NCI-H526 treated with DMSO at 0.1 percent for 48 hours (cell line): ENCODE measurements at regions not wholly inside any gene's neighbourhood (a gene's known extent, or its start where the extent isn't known, plus 50 kb on each side); places are given as distances from the start of the nearest gene placed in this dataset.

Source experiments
- DNase-seq: peaks from one replicate; lab custom pipeline; 2025; lab: John Stamatoyannopoulos, UW

DNA sequence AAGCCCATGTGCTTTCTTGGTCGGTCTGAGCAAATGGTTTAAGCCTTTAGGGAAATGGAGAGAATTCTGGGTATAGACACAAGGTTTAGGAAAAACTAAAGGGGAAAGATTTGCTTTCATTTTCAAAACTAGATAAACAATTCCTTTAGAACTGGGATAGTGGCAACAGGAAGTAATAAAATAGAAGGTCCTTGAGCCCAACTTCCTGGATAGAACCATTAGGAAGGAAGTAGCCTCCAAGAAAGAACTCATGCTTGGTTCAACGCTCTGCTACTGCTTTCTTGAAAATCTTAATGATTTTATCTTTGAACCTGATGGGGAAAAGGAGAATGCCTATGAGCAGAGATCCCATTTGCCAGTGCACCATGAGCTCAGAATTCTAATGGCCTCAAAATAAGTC, 147.0 kb upstream of the THRB start:
- DNase-seq, result no peak

DNA sequence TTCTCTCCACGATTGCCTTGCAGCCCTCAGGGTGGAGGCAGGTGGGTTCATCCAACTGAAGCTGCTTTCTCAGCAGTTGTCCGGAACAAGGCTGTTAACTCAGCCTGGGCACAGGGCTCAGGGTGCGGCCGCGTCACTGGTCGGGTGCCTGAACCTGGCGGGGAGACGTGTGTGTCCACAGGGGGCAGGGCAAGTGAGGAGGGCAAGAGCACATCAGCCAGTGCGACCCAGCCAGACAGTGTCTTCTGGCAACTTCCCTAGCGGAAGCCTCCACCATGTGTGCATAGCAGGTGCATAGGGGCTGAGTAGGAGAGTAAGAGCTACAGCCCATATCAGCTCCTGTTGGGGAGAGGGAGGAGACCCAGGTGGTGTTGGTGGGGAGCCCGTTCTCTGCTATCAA, 150.4 kb upstream of the THRB start:
- no peak for DNase-seq

DNA sequence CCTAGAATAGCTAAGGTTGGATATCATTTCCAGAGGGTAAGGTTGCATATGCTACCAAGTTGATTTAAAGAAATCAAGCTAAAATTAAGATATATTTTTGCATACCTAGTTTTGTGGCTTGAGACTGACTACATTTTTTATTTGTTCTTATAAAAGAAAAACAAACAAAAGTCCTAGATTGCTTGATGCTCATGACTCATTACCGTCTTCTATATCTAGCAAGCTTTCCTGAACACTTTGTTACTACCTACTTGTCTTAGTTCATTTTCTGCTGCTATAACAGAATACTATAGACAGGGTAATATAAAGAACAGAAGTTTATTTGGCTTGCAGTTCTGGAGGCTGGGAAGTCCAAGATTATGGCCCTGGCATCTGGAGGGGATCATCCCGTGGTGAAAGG, 152.1 kb upstream of the THRB start:
- no peak for DNase-seq

DNA sequence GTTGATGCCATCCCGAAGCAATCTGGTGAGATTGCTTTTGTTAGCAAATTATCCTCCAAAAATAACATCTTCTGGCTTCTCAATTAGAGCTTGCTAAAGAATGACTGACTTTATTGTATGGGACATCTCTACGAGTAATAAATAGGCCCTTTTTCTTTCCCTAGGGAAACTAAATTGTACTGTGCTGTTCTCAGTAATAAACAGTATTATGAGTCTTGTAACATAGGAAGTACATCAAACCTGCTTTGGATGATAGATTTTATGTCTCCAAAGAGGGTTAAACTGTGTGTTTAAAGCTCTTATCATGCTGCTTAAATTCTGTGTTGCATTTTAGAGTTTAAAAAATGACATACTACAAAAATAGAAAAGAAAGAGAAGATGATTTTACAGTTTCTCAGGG, 153.4 kb upstream of the THRB start:
- DNase-seq, result no peak

DNA sequence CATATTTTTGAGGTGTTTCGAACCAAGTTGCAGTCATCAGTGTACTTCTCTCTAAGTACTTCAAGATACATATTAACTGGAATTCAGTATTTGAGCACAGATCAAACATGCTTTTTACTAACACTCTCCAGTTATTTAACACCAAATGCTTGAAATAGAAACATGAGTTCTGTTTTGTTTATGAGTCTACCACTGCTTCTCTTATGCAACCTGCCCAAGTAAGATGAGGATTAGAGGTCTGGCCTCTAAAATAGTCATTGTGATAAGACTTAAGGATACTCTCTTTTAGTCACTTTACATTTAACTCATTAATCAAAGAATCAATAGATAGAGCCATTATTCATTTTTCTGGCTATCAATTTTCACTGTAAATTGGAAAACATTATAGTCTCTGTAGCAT, 156.2 kb upstream of the THRB start:
- DNase-seq, result no peak

DNA sequence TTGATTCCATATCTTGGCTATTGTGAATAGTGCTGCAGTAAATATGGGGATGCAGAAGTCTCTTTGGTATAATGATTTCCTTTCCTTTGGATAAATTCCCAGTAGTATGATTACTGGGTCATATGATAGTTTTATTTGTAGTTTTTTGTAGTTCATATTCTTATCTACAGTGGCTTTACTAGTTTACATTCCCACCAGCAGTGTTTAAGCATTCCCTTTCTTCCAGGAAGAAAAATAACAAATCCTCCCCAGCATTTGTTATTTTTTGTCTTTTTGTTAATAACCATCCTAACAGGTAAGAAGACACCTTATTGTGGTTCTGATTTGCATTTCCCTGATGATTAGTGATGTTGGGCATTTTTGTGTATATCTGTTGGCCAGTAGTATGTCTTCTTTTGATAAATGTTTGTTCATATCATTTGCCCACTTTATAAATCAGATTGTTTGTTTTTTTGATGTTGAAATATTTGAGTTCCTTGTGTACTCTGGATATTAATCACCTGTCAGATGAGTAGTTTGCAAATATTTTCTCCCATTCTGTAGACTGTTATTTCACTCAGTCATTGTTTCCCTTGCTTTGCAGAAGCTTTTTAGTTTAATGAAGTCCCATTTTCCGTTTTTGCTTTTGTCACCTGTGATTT, 163.3 kb upstream of the THRB start:
- DNase-seq, result no peak

DNA sequence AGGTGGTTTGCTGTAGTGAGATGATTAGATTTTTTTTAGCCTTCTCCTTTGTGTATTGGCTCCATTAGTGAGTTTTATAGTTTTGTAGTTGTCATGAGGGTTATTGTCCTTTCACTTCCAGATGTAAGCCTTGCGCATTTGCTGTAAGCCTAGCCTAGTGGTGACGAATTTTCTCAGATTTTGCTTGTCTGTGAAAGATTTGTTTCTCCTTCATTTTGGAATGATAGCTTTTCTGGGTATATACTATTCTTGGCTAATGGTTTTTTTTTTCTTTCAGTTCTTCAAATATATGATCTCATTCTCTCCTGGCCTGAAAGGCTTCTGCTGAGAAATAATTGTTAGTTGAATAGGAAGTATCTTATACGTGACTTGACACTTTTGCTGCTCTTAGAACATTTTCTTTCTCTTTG, 166.5 kb upstream of the THRB start:
- no peak for DNase-seq

DNA sequence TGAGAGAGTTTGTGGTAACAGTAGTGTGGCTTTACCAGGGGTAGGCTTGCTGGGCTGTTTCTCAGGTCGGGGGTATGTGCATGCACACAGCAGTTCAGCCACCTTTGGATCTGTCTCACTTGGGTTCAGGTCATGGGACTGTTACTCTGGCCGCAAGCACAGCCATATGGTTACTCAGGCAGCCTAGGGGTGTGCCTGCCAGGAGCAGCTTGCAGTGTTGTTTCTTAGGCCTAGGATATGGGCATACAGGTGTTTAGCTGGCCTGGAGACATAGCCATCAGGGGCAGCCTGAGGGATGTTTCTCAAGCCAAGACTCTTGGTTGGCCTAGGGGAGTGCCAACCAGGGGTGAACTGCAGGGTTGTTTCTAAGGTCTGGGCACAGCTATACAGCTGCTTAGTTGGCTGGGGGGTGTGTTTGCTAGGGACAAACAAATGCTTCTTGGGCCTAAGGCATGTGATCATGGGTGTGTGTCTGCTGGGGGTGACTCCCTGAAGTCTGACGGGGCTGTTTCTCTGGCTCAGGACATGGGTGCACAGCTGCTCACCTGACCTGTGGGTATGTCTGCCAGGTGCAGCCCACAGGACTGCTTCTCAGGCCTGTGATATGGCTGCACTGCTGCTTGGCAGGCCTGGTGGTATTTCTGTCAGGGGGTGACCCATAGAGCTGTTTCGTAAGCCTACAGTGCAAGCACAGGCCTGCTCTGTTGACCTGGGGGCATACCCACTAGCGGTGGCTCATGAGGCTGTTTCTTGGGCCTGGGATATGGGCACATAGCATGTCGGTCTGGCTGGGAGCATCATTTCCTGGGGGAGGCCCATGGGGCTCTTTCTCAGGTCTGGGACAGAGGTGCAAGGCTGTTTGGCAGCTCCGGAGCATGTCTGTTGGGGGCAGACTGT, 168.0 kb upstream of the THRB start:
- no peak for DNase-seq

DNA sequence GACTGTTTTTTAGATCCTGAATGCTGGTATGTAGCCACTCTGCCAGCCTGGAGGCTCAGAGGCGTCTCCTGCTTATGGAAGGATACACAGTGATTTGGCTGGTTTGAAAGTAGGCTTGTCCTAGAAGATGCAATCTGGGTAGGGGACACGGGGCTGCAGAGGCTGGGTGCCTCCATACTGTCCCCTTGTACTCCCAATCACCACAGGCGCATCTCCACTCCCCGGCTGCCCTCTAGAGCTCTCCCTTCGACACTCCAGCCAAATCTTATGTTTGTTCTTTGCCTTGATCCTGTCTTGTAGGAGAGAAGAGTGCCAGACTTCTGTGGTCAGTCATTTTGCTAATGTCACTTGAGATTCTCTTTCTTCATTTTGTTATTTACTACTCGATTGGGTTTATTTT, 168.8 kb upstream of the THRB start:
- no peak for DNase-seq

DNA sequence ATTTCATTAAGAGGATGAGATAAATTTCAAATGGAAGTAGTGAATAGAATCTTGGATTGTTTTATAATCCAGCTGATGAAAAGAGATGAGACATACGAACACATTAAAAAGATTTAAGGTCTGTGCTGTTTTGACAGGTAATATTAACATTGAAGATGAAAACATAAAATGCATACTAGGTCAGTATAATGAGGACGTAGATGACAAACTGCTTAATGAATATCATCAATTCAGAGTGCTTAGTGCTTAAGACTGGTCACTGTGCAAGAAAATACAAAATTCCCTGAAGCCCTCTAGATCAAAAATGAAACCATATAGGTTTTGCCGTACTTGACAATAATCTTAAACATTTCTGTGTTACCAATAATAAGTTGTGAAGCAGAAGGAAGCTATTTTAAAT, 173.4 kb upstream of the THRB start:
- DNase-seq, result no peak

DNA sequence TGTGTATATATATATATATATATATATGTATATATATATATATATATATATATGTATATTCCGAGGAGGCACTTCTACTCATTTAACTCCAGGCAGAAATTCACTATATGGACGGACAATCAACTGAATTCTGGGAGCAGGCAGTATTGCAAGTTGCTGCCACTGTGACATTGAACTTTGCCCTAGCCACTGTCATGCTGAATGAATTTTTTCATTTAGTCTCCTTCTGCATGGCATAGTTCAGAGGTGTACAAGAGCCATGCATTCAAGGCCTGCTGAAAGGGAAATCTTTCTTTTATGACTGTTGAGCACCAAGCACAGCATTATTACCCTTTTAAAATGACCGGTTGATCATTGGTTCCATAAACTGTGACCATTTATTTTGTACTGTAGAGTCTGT, 176.2 kb upstream of the THRB start:
- no peak for DNase-seq

DNA sequence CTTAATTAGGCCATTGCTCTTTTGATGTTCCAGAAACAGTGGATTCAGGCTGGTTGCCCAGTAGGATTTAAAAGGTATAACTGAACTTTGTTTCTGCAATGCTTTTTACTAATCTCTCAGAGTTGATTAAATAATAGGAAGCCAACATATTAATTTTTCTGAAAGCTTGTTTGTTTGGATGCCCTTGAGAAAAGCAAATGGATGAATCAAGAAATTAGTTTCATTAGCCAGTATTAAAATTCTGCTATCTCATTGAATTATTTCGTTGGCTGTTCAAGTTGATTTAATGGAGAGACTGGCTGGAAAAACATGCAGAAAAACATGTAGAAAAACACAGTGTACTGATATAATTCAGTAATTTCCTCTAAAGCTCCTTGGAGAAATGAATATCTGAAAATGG, 178.9 kb upstream of the THRB start:
- DNase-seq, result no peak

DNA sequence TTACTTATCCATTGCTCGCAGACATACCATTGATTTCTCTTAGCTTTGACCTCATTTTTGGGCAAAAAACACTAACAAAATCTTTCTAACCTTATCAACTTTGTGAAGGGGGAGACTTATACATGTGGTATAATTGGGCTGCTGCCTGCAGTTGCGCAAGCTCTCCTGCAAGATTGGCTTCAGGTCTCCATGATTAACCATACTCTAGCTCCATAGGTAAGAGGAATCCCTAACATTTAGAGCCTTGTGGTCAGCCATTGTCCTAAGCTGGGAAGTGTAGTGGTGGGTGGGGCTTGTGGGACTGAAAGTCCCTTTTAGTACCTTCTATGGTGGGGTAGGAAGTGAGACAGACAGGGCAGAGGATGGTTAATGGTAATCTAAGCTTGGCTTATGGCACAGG, 179.6 kb upstream of the THRB start:
- no peak for DNase-seq

DNA sequence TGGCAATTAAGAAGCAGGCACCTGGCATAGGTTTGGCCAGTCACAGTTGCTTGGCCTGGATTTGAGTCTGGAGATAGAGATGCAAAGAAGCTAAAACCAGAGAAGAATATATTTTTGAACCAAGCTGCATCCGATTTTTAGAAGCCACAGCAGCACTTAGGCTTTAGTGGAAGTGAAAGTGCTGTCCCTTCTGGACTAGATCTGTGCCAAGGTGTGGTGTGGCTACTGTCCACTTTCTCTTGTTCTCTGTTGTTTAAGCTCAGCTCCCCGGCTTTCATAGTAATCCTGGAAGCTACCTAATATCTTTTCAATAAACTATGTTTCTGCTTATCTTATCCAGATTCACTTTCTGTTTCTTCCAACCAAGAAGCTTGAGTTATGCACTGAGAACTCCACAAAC, 183.4 kb upstream of the THRB start:
- DNase-seq, result no peak

DNA sequence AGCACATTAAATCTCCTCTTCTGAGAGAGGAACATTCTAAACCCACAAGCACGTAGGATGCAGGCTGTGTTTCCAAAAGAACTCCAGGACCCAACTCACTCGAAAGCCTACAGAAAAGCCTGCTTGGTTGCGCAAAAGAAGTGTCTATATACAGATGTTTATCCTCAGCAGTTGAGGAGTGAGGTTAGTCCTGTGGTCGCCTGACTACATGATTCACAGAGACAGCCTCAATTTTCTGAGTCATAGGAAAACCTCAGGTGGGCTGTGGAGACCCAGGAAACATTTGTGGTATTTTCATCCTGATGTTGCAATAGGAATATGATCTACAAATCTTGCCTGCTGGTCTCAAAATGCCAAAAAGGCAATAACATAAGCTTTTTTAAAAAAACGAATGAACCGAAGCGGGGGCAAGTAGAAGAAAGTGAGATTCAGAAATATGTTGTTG, 183.8 kb upstream of the THRB start:
- no peak for DNase-seq

DNA sequence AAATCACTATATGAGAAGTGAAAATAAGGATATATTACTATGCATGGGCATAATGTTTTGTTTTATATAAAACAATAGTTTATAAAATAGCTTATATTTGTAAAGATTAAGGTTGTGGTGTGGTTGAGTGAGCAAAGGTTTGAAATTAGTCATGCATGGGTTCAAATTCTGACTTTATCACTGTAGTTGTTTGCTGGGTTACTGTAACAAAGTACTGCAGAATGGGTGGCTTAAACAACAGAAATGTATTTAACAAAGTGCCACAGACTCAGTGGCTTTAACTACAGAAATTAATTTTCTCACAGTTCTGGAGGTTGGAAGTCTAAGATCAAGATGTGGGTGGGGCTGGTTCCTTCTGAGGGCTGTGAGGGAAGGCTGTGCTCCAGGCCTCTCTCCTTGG, 184.8 kb upstream of the THRB start:
- no peak for DNase-seq

DNA sequence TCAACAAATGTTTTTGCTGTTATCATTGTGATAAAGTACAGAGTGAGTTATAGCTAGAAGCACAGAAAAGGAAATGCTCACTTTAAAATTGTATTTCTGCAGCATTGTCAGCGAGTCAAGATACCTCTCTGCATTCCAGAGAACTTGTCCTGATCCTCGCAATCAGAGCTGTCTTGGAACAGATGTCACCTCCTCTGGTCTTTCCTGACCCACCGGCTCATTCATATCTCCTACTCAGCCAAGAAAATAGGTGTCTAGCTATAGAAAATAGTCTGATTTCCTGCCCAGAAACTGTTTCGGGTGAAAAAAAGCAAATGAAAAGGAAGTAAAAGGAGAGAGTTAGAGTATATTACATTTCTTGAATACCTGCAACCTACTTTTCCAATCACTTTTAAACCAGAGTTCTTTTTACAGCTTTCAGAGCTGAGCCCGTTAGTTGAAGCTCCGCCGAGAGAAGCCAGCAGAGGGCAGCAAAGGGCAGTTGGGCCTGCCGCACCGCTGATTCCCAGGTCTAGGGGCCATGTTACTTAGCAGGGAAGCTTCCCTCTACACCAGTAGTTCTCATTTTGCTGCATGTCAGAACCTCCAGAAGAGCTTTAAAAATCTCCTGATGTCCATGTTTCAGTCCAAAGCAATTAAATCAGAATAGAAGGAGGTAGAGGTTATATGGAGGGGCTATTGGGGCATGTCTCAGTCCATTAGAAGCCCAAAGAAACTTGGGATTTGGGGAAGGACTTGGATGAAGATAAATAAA, 185.7 kb upstream of the THRB start:
- no peak for DNase-seq

DNA sequence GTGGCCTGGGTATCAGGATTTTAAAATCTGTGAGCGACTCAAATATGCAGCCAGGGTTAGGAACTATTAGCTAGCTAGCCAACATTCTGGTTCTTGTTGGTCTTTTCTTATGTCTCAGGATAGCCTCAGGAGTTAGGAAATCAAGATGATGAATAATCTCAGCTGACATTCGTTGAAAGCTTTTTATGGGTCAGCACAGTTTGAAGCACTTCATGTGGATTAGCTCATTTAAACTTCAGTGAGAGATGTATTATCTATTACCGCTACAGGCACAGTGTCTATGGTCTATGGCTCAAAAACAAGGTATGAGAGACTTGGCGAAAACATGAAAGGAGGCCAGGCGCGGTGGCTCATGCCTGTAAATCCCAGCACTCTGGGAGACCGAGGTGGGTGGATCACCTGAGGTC, 187.5 kb upstream of the THRB start:
- DNase-seq, result no peak

DNA sequence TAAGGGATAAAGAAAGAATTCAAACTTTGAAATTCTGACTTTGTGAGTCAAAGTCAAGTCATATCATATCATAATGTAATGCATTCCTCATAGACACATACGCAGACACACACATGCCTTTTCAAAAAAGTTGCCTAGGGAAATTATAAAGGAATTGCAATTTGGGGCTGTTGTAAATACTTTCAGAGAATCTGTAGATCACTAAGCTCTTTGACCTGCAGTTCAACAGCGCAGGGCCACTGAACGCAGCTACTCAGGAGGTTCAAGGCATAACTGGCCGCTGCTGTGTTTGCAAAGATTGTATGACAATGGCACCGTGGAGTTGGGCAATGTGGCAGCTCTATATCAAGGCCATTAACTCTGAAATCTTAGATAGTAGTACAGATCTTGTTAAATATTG, 188.4 kb upstream of the THRB start:
- DNase-seq, result no peak

DNA sequence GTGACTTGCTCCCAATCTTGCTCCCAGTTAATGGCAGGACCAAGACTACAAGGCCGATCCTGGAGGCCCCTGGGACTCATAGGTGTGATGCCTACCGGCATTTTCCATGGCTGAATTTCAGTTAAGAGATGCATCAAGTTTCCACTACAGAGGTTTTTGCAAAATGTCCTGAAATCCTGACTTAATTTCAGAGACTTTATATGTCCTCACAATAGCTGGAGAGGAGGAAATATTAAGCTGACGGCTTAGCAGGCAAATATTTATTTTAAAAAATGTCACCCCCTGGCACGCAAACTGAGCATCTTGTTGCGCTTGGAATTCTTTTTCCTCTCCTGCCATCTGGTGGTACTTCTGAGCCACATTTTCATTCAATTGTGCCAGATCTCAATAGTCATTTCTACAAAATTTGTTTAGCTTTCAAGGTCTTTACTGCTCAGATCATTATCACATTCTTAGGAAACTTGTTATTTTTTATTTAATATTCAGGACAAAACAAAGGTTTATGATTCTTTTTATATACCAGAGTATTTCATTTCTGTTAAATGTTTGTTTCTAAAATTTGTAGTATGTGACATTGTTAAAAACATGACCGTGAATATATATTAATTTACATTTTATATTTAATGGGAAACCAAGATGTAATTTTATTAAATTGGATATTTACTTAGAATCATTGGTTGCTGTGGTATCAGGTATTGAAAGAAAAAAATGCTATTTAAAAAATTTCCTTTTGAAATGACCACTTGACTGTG, 189.2 kb upstream of the THRB start:
- peak; percentile 2 for DNase-seq

DNA sequence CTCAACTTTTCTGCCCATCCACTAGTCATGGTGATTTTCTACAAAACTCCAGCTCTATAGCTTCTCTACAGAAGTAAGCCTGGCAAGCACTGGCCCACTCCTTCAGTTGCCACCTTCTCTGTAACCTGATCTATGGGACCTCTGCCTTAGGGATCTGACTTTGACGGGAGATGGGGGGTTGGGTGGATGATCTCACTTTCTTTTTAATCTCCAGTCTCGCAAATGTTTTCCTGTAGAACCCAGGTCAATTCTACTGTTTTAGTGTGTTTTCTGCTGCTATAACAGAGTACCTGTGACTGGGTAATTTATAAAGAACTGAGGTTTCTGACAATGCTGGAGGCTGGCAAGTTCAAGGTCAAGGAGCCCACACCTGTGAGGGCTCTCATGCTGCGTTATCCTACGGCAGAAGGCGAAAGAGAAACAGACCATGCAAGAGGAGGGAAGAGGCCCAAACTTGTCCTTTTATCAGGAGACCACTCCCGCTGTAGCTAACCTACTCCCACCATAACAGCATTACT, 189.9 kb upstream of the THRB start:
- DNase-seq, result no peak

DNA sequence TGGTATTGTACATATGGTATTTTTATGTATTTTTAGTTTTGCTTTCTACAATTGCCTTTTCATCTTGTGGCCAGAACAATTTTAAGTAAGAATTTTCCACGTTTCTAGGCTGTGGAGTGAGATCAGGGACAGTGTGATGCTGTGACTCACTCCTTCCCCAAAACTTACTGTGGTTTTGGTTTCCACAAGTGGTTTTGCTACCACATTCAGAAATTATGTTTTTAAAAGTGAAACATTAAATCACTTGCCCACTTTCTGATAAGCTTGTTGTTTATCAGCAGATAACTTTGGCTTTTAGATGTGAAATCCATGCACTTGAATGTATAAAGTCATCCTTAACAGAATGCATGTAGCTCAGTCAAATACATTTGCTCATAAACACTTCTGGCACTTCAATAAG, 192.2 kb upstream of the THRB start:
- no peak for DNase-seq
